Adipocyte (in vitro differentiated cells): ENCODE measurements at regions not wholly inside any gene's neighbourhood (a gene's known extent, or its start where the extent isn't known, plus 50 kb on each side); places are given as distances from the start of the nearest gene placed in this dataset.

Experiments used
- DNase-seq: peaks from one replicate; pipeline ENCODE4 v3.0.0-alpha.2; 2015; ENCODE audit warnings: low read depth
- H3K27me3 ChIP-seq: replicated peaks from 2 replicates; pipeline ENCODE4 v1.7.0; 2013; ENCODE audit warnings: mild to moderate bottlenecking, low read length, moderate library complexity; ENCODE audit not compliant: control insufficient read depth, insufficient read depth
- H3K36me3 ChIP-seq: 2 replicates; pipeline ENCODE4 v1.7.0; 2013; ENCODE audit warnings: low read length, mild to moderate bottlenecking, moderate library complexity; ENCODE audit not compliant: control insufficient read depth, insufficient read depth, severe bottlenecking
- H3K4me1 ChIP-seq: 2 replicates; pipeline ENCODE4 v1.7.0; 2013; ENCODE audit warnings: mild to moderate bottlenecking, low read length, moderate library complexity; ENCODE audit not compliant: control insufficient read depth, insufficient read depth
- H3K4me3 ChIP-seq: 2 replicates; pipeline ENCODE4 v1.7.0; 2013; ENCODE audit warnings: mild to moderate bottlenecking, low read length, moderate library complexity
- H3K9ac ChIP-seq: 2 replicates; pipeline ENCODE4 v1.7.0; 2013; ENCODE audit warnings: mild to moderate bottlenecking, low read length, moderate library complexity
- H3K9me3 ChIP-seq: 2 replicates; pipeline ENCODE4 v1.7.0; 2013; ENCODE audit warnings: mild to moderate bottlenecking, low read length, moderate library complexity; ENCODE audit not compliant: control insufficient read depth

DNA sequence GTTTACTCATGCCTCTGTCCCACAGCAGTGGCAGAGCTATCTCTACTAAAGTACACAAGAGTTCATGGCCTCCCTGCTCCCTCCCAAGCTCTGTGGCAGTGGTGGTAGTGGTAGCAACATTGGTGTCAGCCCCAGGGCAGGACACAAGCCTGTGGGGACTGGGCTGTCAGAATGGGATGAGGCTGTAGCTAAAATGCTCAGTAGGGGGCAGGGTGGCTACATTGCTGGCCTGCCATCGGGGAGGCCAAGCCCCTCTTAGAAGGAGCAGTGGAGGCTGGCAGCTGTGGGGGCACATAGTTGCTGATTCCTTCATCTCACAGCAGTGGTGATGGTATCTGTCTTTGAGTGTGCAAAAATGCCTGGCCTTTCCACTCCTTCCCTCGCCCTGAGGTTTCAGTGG is 461.7 kb downstream of the PCDH18 start:
- no peak for DNase-seq
- H3K4me1 ChIP-seq: no peaks in the 10 kb centered on the region
- no peaks in the 10 kb centered on the region for H3K36me3 ChIP-seq
- no peak overlapping the region for H3K4me3 ChIP-seq
- H3K9ac ChIP-seq: no peak overlapping the region
- H3K27me3 ChIP-seq: no peaks in the 10 kb centered on the region
- H3K9me3 ChIP-seq: peaks cover 1% of the 10 kb centered on the region

DNA sequence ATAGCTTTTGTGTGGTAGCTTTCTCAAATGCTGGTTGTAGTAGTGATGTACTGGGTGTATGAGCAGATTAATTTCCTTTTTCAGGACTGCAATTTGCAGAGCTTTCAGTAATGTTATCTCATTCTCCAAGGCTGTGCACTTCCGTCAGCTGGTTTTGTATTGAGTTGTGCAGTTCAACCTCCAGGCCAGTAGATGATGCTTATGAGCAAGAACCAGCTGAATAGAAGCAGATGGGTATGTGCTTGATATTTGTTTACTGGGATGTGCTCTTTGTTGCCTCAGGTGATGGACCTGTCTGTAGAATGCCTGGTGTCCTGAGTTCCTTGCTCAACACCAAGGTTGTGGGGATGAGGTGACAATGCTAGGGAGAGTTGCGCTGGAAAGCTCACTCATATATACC is 462.8 kb downstream of the PCDH18 start:
- H3K9ac ChIP-seq: no peak overlapping the region
- H3K36me3 ChIP-seq: no peaks in the 10 kb centered on the region
- H3K27me3 ChIP-seq: no peaks in the 10 kb centered on the region
- no peaks in the 10 kb centered on the region for H3K4me1 ChIP-seq
- no peaks in the 10 kb centered on the region for H3K9me3 ChIP-seq
- DNase-seq: no peak
- no peak overlapping the region for H3K4me3 ChIP-seq

- no peak overlapping the region for H3K4me3 ChIP-seq
- no peak overlapping the region for H3K9ac ChIP-seq
- H3K36me3 ChIP-seq: no peaks in the 10 kb centered on the region
- H3K27me3 ChIP-seq: no peaks in the 10 kb centered on the region
- H3K4me1 ChIP-seq: no peaks in the 10 kb centered on the region
- H3K9me3 ChIP-seq: no peaks in the 10 kb centered on the region
- DNase-seq: no peak
Observed at GRCh38 chr4:137067735-137068134, 464.6 kb downstream of the PCDH18 start.

DNA sequence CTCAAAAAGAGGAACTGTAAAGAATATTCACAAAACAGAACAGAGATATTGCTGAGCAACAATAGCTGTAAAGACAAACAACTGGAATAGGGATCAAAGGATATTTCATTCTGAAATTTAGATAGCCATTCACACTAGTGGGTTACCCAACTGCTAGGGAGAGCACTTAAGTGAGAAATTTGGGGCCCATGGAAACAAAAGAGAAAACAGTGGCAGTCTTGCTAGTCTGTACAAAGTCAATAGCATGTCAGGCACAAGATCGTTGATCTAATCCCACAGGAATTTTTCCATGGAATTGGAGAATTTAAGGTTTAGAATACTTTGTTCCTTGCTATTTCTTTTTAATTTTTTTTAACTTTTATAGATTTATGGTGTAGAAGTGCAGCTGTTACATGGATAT is 467.0 kb downstream of the PCDH18 start:
- H3K4me3 ChIP-seq: no peak overlapping the region
- H3K9me3 ChIP-seq: no peaks in the 10 kb centered on the region
- H3K4me1 ChIP-seq: no peaks in the 10 kb centered on the region
- DNase-seq: no peak
- H3K9ac ChIP-seq: no peak overlapping the region
- no peaks in the 10 kb centered on the region for H3K36me3 ChIP-seq
- no peaks in the 10 kb centered on the region for H3K27me3 ChIP-seq

- Histone ChIP-seq H3K27me3 (no peaks in the 10 kb centered on the region), H3K36me3 (no peaks in the 10 kb centered on the region), H3K9ac (no peak overlapping the region), H3K4me3 (no peak overlapping the region), H3K9me3 (no peaks in the 10 kb centered on the region), H3K4me1 (no peaks in the 10 kb centered on the region)
- no peak for DNase-seq
Observed at GRCh38 chr4:137063961-137064360, 468.3 kb downstream of the PCDH18 start.

DNA sequence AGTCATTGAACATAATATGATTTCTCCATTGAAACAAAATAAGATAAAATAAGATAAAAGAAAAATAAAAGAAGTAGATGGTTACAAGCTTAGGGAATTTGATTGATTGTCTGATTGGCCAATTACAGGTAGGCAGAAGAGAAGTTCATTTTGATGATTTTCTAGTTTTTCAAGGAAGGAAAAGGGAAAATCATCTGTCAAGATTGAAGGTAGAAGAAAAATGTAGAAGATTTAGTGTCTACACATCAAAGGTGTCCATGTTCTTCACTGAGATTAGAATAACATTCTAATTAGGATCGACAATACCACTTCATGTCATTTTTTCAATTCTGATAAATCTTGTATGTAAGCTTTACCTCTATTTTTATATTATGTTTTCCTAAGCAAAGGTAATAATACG is 489.1 kb downstream of the PCDH18 start:
- DNase-seq: no peak
- Histone ChIP-seq H3K4me3 (no peak overlapping the region), H3K36me3 (no peaks in the 10 kb centered on the region), H3K9ac (no peak overlapping the region), H3K27me3 (no peaks in the 10 kb centered on the region), H3K4me1 (no peaks in the 10 kb centered on the region), H3K9me3 (no peaks in the 10 kb centered on the region)

- Histone ChIP-seq H3K9ac (no peak overlapping the region), H3K4me3 (no peak overlapping the region), H3K9me3 (no peaks in the 10 kb centered on the region), H3K36me3 (no peaks in the 10 kb centered on the region), H3K27me3 (no peaks in the 10 kb centered on the region), H3K4me1 (peaks cover 4% of the 10 kb centered on the region)
- DNase-seq: no peak
Observed at GRCh38 chr4:137039370-137039769, 492.9 kb downstream of the PCDH18 start.

GRCh38 chr4:137032222-137032621 is 500.1 kb downstream of the PCDH18 start:
- Histone ChIP-seq H3K9me3 (peaks cover 8% of the 10 kb centered on the region), H3K4me1 (no peaks in the 10 kb centered on the region), H3K27me3 (no peaks in the 10 kb centered on the region), H3K36me3 (no peaks in the 10 kb centered on the region), H3K4me3 (no peak overlapping the region), H3K9ac (no peak overlapping the region)
- no peak for DNase-seq

DNA sequence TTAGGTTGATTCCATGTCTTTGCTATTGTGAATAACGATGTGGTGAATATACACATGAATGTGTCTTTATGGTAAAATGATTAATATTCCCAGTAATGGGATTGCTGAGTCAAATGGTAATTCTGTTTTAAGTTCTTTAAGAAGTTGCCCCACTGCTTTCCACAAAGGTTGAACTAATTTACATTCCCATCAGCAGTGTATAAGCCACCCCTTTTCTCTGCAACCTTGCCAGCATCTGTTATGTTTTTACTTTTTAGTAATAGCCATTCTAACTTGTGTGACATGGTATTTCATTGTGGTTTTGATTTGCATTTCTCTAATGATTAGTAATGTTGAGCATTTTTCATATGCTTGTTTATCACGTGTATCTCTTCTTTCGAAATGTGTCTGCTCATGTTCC is 503.3 kb downstream of the PCDH18 start:
- H3K4me3 ChIP-seq: no peak overlapping the region
- no peaks in the 10 kb centered on the region for H3K4me1 ChIP-seq
- H3K9ac ChIP-seq: no peak overlapping the region
- no peaks in the 10 kb centered on the region for H3K36me3 ChIP-seq
- DNase-seq: peak; percentile 0
- H3K9me3 ChIP-seq: peaks cover 8% of the 10 kb centered on the region
- no peaks in the 10 kb centered on the region for H3K27me3 ChIP-seq

DNA sequence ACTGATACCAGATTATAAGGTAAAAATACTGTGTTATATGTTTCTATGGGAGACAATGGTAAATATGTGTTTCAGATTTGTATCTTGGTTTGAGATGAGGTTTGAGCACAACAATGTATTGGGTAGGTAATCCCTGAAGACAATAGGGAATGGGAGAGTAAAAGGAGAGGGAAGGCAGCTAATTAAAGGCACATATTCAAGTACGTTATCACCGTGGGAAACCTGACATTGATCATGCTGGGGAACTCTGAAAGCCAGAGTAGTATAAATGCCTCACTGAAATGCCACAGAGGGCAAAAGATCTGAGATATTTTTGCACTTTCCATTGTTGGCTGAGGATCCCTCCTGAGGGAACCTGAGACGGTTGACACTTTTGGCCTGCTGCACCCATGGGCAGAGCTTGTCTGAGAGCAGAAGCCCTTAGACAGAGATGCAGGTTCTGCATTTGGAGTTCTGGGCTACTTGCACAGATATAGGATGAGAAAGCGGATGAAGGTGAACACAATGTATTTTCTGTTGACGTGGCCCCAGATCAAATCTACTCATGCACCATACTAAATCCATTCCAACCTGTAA is 506.7 kb downstream of the PCDH18 start:
- Histone ChIP-seq H3K4me1 (no peaks in the 10 kb centered on the region), H3K9ac (no peak overlapping the region), H3K36me3 (no peaks in the 10 kb centered on the region), H3K4me3 (no peak overlapping the region), H3K9me3 (no peaks in the 10 kb centered on the region), H3K27me3 (no peaks in the 10 kb centered on the region)
- DNase-seq: no peak

GRCh38 chr4:137015426-137016409 is 516.6 kb downstream of the PCDH18 start:
- Histone ChIP-seq H3K4me1 (no peaks in the 10 kb centered on the region), H3K4me3 (no peak overlapping the region), H3K9ac (no peak overlapping the region), H3K27me3 (no peaks in the 10 kb centered on the region), H3K36me3 (no peaks in the 10 kb centered on the region), H3K9me3 (no peaks in the 10 kb centered on the region)
- DNase-seq: no peak
